Muscle layer of colon (tissue), 2 donors: ENCODE measurements at regions not wholly inside any gene's neighbourhood (a gene's known extent, or its start where the extent isn't known, plus 50 kb on each side); places are given as distances from the start of the nearest gene placed in this dataset.
"Not testable (repeated sequence)": the region's sequence is repeated elsewhere in the genome, so short reads cannot be mapped to it uniquely, and the experiment has no call there.

ENCODE experiments used
- H3K27ac ChIP-seq: one replicate; pipeline ENCODE4 v1.7.0; 2013; ENCODE audit warnings: low read depth, mild to moderate bottlenecking, low read length, moderate library complexity
- H3K27me3 ChIP-seq, 2 donors: one replicate each; pipeline ENCODE4 v1.7.0; 2013; ENCODE audit warnings: low read length in 2 of 2, mild to moderate bottlenecking in 2 of 2; ENCODE audit not compliant: insufficient read depth in 2 of 2, control insufficient read depth in 1 of 2
- H3K36me3 ChIP-seq: one replicate; pipeline ENCODE4 v1.7.0; 2013; ENCODE audit warnings: mild to moderate bottlenecking, low read length; ENCODE audit not compliant: insufficient read depth
- H3K4me1 ChIP-seq: one replicate; pipeline ENCODE4 v1.7.0; 2013; ENCODE audit warnings: mild to moderate bottlenecking, low read length; ENCODE audit not compliant: insufficient read depth
- H3K4me3 ChIP-seq, 2 donors: one replicate each; pipeline ENCODE4 v1.7.0; 2013; ENCODE audit warnings: low read length in 2 of 2, low read depth in 1 of 2, mild to moderate bottlenecking in 1 of 2, moderate library complexity in 1 of 2
- H3K9ac ChIP-seq: one replicate; pipeline ENCODE4 v1.7.0; 2013; ENCODE audit warnings: low read length
- H3K9me3 ChIP-seq: one replicate; pipeline ENCODE4 v1.7.0; 2013; ENCODE audit warnings: mild to moderate bottlenecking, low read length
- donor health status: abdominal sarcoma.
- donor health status: Adenocarcinoma of cecum.

GRCh38 chr9:90162326-90162725 is 480.3 kb downstream of the DIRAS2 start:
- no peak overlapping the region for H3K9ac ChIP-seq
- H3K36me3 ChIP-seq, result no peaks in the 10 kb centered on the region
- no peaks in the 10 kb centered on the region for H3K9me3 ChIP-seq
- H3K4me1 ChIP-seq, result no peaks in the 10 kb centered on the region
- H3K27me3 ChIP-seq, result no peaks in the 10 kb centered on the region
- no peak overlapping the region for H3K27ac ChIP-seq
- H3K4me3 ChIP-seq, result no peak overlapping the region

- H3K27ac ChIP-seq, result no peak overlapping the region
Measured at GRCh38 chr9:90162819-90163218, 479.8 kb downstream of the DIRAS2 start.

GRCh38 chr9:90165281-90165680 is 477.3 kb downstream of the DIRAS2 start:
- H3K9me3 ChIP-seq, result no peaks in the 10 kb centered on the region
- no peaks in the 10 kb centered on the region for H3K27me3 ChIP-seq
- H3K36me3 ChIP-seq, result no peaks in the 10 kb centered on the region
- no peak overlapping the region for H3K9ac ChIP-seq
- H3K27ac ChIP-seq, result no peak overlapping the region
- no peaks in the 10 kb centered on the region for H3K4me1 ChIP-seq
- no peak overlapping the region for H3K4me3 ChIP-seq

More at GRCh38 chr9:90162819-90163218, 479.8 kb downstream of the DIRAS2 start:
- no peak overlapping the region for H3K9ac ChIP-seq
- no peaks in the 10 kb centered on the region for H3K9me3 ChIP-seq
- H3K27me3 ChIP-seq, result no peaks in the 10 kb centered on the region
- no peaks in the 10 kb centered on the region for H3K4me1 ChIP-seq
- H3K4me3 ChIP-seq, result no peak overlapping the region
- no peaks in the 10 kb centered on the region for H3K36me3 ChIP-seq

GRCh38 chr9:90166374-90166773 is 476.2 kb downstream of the DIRAS2 start:
- not testable (repeated sequence) for H3K4me1 ChIP-seq, H3K9ac ChIP-seq, H3K27me3 ChIP-seq, H3K36me3 ChIP-seq, H3K9me3 ChIP-seq, H3K27ac ChIP-seq, H3K4me3 ChIP-seq

GRCh38 chr9:90167914-90168313 is 474.7 kb downstream of the DIRAS2 start:
- H3K4me1 ChIP-seq, result no peaks in the 10 kb centered on the region
- H3K27ac ChIP-seq, result no peak overlapping the region
- H3K36me3 ChIP-seq, result no peaks in the 10 kb centered on the region
- H3K9ac ChIP-seq, result no peak overlapping the region
- H3K9me3 ChIP-seq, result peaks cover 5% of the 10 kb centered on the region
- H3K4me3 ChIP-seq, result no peak overlapping the region
- H3K27me3 ChIP-seq, result no peaks in the 10 kb centered on the region

- Histone ChIP-seq H3K27ac (no peak overlapping the region), H3K4me3 (no peak overlapping the region), H3K27me3 (no peaks in the 10 kb centered on the region), H3K36me3 (no peaks in the 10 kb centered on the region), H3K9me3 (peaks cover 5% of the 10 kb centered on the region), H3K9ac (no peak overlapping the region), H3K4me1 (no peaks in the 10 kb centered on the region)
Measured at GRCh38 chr9:90169490-90169889, 473.1 kb downstream of the DIRAS2 start.

- not testable (repeated sequence) for H3K27ac ChIP-seq, H3K9me3 ChIP-seq, H3K36me3 ChIP-seq, H3K9ac ChIP-seq, H3K4me1 ChIP-seq, H3K27me3 ChIP-seq, H3K4me3 ChIP-seq
Measured at GRCh38 chr9:90173935-90174334, 468.7 kb downstream of the DIRAS2 start.

- not testable (repeated sequence) for H3K4me3 ChIP-seq, H3K27me3 ChIP-seq, H3K4me1 ChIP-seq
Measured at GRCh38 chr9:90174346-90174745, 468.3 kb downstream of the DIRAS2 start.

GRCh38 chr9:90175257-90175656 is 467.4 kb downstream of the DIRAS2 start:
- no peaks in the 10 kb centered on the region for H3K36me3 ChIP-seq
- H3K27ac ChIP-seq, result no peak overlapping the region
- H3K9me3 ChIP-seq, result peaks cover 5% of the 10 kb centered on the region
- no peaks in the 10 kb centered on the region for H3K4me1 ChIP-seq
- no peak overlapping the region for H3K9ac ChIP-seq
- no peaks in the 10 kb centered on the region for H3K27me3 ChIP-seq
- H3K4me3 ChIP-seq, result no peak overlapping the region

More at GRCh38 chr9:90174346-90174745, 468.3 kb downstream of the DIRAS2 start:
- H3K27ac ChIP-seq, H3K9me3 ChIP-seq, H3K9ac ChIP-seq, H3K36me3 ChIP-seq: not testable (repeated sequence)

GRCh38 chr9:90175865-90176264 is 466.8 kb downstream of the DIRAS2 start:
- H3K9ac ChIP-seq, result no peak overlapping the region
- no peak overlapping the region for H3K27ac ChIP-seq
- no peaks in the 10 kb centered on the region for H3K36me3 ChIP-seq
- peaks cover 4% of the 10 kb centered on the region for H3K9me3 ChIP-seq
- no peaks in the 10 kb centered on the region for H3K27me3 ChIP-seq
- no peak overlapping the region for H3K4me3 ChIP-seq
- H3K4me1 ChIP-seq, result no peaks in the 10 kb centered on the region

- no peaks in the 10 kb centered on the region for H3K36me3 ChIP-seq
- H3K27ac ChIP-seq, result no peak overlapping the region
- no peak overlapping the region for H3K9ac ChIP-seq
- H3K4me3 ChIP-seq, result no peak overlapping the region
- H3K9me3 ChIP-seq, result no peaks in the 10 kb centered on the region
- no peaks in the 10 kb centered on the region for H3K4me1 ChIP-seq
- no peaks in the 10 kb centered on the region for H3K27me3 ChIP-seq
Measured at GRCh38 chr9:90176901-90177300, 465.7 kb downstream of the DIRAS2 start.

- H3K4me1 ChIP-seq, result no peaks in the 10 kb centered on the region
- no peaks in the 10 kb centered on the region for H3K9me3 ChIP-seq
- H3K9ac ChIP-seq, result no peak overlapping the region
- H3K4me3 ChIP-seq, result no peak overlapping the region
- no peaks in the 10 kb centered on the region for H3K27me3 ChIP-seq
- no peak overlapping the region for H3K27ac ChIP-seq
- no peaks in the 10 kb centered on the region for H3K36me3 ChIP-seq
Measured at GRCh38 chr9:90180381-90180780, 462.2 kb downstream of the DIRAS2 start.
